Body of pancreas (tissue), 4 donors: ENCODE measurements at regions not wholly inside any gene's neighbourhood (a gene's known extent, or its start where the extent isn't known, plus 50 kb on each side); places are given as distances from the start of the nearest gene placed in this dataset.

Experiments
- POLR2A ChIP-seq, 3 donors: fragments of 450-650 bp; IDR thresholded peaks; one replicate each; pipeline ENCODE4 v1.6.1; 2016; ENCODE audit warnings: antibody characterized with exemption in 3 of 3, mild to moderate bottlenecking in 2 of 3
- TF ChIP-seq, protein P1 (sequence below), 7 experiments: fragments of 450-650 bp in 4 of 7; fragments of 200-600 bp in 3 of 7; sonication (generic) in 3 of 7; IDR thresholded peaks; one replicate each; pipeline ENCODE4 v1.5.1; 2016 to 2019; ENCODE audit warnings: antibody characterized with exemption in 7 of 7

DNA sequence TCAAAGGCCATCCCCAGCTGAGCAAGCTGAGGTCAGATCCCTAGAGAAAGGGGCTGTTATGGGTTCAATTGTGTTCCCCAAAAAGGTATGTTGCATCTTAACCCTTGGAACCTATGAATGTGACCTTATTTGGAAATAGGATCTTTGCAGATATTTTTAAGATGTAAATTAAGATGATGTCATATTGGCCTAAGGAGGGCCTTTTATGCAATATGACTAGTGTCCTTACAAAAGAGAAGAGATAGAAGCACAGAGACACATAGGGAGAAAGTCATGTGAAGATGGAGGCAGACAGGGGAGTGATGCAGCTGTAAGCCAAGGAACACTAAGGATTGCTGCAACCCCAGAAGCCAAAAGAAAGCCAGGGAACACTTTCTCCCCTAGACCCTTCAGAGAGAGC, 144.3 kb upstream of the TAB2 start:
- TF ChIP-seq, protein P1, sequence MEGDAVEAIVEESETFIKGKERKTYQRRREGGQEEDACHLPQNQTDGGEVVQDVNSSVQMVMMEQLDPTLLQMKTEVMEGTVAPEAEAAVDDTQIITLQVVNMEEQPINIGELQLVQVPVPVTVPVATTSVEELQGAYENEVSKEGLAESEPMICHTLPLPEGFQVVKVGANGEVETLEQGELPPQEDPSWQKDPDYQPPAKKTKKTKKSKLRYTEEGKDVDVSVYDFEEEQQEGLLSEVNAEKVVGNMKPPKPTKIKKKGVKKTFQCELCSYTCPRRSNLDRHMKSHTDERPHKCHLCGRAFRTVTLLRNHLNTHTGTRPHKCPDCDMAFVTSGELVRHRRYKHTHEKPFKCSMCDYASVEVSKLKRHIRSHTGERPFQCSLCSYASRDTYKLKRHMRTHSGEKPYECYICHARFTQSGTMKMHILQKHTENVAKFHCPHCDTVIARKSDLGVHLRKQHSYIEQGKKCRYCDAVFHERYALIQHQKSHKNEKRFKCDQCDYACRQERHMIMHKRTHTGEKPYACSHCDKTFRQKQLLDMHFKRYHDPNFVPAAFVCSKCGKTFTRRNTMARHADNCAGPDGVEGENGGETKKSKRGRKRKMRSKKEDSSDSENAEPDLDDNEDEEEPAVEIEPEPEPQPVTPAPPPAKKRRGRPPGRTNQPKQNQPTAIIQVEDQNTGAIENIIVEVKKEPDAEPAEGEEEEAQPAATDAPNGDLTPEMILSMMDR (IDR thresholded peaks at IDR 0.05) = no peak
- TF ChIP-seq POLR2A (IDR thresholded peaks at IDR 0.05) = no peak
